ENCODE measurements at regions not wholly inside any gene's neighbourhood (a gene's known extent, or its start where the extent isn't known, plus 50 kb on each side); places are given as distances from the start of the nearest gene placed in this dataset.

GRCh38 chr1:229760478-229760996 is 134.5 kb downstream of the URB2 start:
- in situ Hi-C loops (cut with HindIII; ENCODE audit: low sequenced_read_pairs) = no loop called here

GRCh38 chr1:229762891-229763290 is 136.8 kb downstream of the URB2 start:
- in situ Hi-C loops (cut with HindIII; ENCODE audit: low sequenced_read_pairs) = no loop called here

GRCh38 chr1:229768232-229768631 is 142.2 kb downstream of the URB2 start:
- in situ Hi-C loops (cut with HindIII; ENCODE audit: low sequenced_read_pairs) = no loop called here

GRCh38 chr1:229769006-229769405 is 143.0 kb downstream of the URB2 start:
- in situ Hi-C loops (cut with HindIII; ENCODE audit: low sequenced_read_pairs) = no loop called here

- in situ Hi-C loops (cut with HindIII; ENCODE audit: low sequenced_read_pairs) = no loop called here
Observed at GRCh38 chr1:229769809-229770208, 143.8 kb downstream of the URB2 start.

- in situ Hi-C loops (cut with HindIII; ENCODE audit: low sequenced_read_pairs) = no loop called here
Observed at GRCh38 chr1:229778794-229779193, 152.7 kb downstream of the URB2 start.

- in situ Hi-C loops (cut with HindIII; ENCODE audit: low sequenced_read_pairs) = no loop called here
Observed at GRCh38 chr1:229781453-229781852, 155.4 kb downstream of the URB2 start.

- in situ Hi-C loops (cut with HindIII; ENCODE audit: low sequenced_read_pairs) = no loop called here
Observed at GRCh38 chr1:229782469-229782868, 156.4 kb downstream of the URB2 start.

- in situ Hi-C loops (cut with HindIII; ENCODE audit: low sequenced_read_pairs) = no loop called here
Observed at GRCh38 chr1:229784834-229785233, 158.8 kb downstream of the URB2 start.

GRCh38 chr1:229786974-229787610 is 161.0 kb downstream of the URB2 start:
- in situ Hi-C loops (cut with HindIII; ENCODE audit: low sequenced_read_pairs) = no loop called here

GRCh38 chr1:229788004-229788403 is 162.0 kb downstream of the URB2 start:
- in situ Hi-C loops (cut with HindIII; ENCODE audit: low sequenced_read_pairs) = no loop called here

- in situ Hi-C loops (cut with HindIII; ENCODE audit: low sequenced_read_pairs) = no loop called here
Observed at GRCh38 chr1:229792012-229792975, 166.2 kb downstream of the URB2 start.

GRCh38 chr1:229793488-229793887 is 167.4 kb downstream of the URB2 start:
- in situ Hi-C loops (cut with HindIII; ENCODE audit: low sequenced_read_pairs) = no loop called here

- in situ Hi-C loops (cut with HindIII; ENCODE audit: low sequenced_read_pairs) = no loop called here
Observed at GRCh38 chr1:229798558-229798957, 172.5 kb downstream of the URB2 start.

- in situ Hi-C loops (cut with HindIII; ENCODE audit: low sequenced_read_pairs) = no loop called here
Observed at GRCh38 chr1:229803626-229804217, 177.7 kb downstream of the URB2 start.

- in situ Hi-C loops (cut with HindIII; ENCODE audit: low sequenced_read_pairs) = no loop called here
Observed at GRCh38 chr1:229808272-229808671, 182.2 kb downstream of the URB2 start.

GRCh38 chr1:229810140-229810539 is 184.1 kb downstream of the URB2 start:
- in situ Hi-C loops (cut with HindIII; ENCODE audit: low sequenced_read_pairs) = no loop called here

GRCh38 chr1:229810961-229811360 is 184.9 kb downstream of the URB2 start:
- in situ Hi-C loops (cut with HindIII; ENCODE audit: low sequenced_read_pairs) = no loop called here

- in situ Hi-C loops (cut with HindIII; ENCODE audit: low sequenced_read_pairs) = no loop called here
Observed at GRCh38 chr1:229812148-229812547, 186.1 kb downstream of the URB2 start.

- in situ Hi-C loops (cut with HindIII; ENCODE audit: low sequenced_read_pairs) = no loop called here
Observed at GRCh38 chr1:229812693-229813092, 186.6 kb downstream of the URB2 start.

- in situ Hi-C loops (cut with HindIII; ENCODE audit: low sequenced_read_pairs) = no loop called here
Observed at GRCh38 chr1:229815076-229815475, 189.0 kb downstream of the URB2 start.

All from DLD1 (cell line).